OCI-LY1 (cell line): ENCODE measurements at regions not wholly inside any gene's neighbourhood (a gene's known extent, or its start where the extent isn't known, plus 50 kb on each side); places are given as distances from the start of the nearest gene placed in this dataset.

Source experiments
- CTCF ChIP-seq: fragments of 200-600 bp; sonication (generic), shearing (Covaris generic); IDR thresholded peaks from 2 replicates; pipeline ENCODE4 v1.5.1; 2017; ENCODE audit warnings: mild to moderate bottlenecking, antibody characterized with exemption, low read length, moderate library complexity, mixed read lengths
- EZH2 ChIP-seq: fragments of 200-600 bp; sonication (generic), shearing (Covaris generic); IDR thresholded peaks from 2 replicates; pipeline ENCODE4 v1.8.0; 2017; ENCODE audit warnings: borderline replicate concordance, mixed run types, mild to moderate bottlenecking, antibody characterized with exemption, low read length, moderate library complexity, mixed read lengths

DNA sequence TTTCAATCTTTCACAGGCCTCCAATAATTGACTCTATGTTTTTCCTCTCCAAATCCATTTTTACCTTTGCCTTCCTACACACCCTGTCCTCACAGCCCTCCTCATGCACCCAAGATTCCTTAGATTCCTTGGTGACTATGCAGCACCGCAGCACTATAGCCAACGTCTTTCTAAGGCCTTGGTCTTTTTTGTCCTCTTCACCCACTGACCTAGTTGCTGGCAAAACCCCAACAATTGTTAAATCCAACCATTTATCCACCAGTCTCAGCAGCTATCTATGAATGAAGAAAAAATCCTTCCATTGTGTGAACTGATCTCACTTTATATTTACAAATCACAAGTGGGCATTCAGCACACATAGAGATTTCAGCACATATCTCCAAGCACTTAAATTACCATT lies 203.9 kb downstream of the VGLL3 start:
- TF ChIP-seq CTCF (no peak), EZH2 (no peak)
